Keratinocyte (primary cell): ENCODE measurements at regions not wholly inside any gene's neighbourhood (a gene's known extent, or its start where the extent isn't known, plus 50 kb on each side); places are given as distances from the start of the nearest gene placed in this dataset.

Experiments used
- DNase-seq: peaks from one replicate; pipeline ENCODE4 v3.0.0-alpha.2; 2011; ENCODE audit warnings: low read depth, missing footprints, low spot score
- FAIRE-seq: peaks from 2 replicates; lab custom pipeline; 2011; peaks lifted over from hg19 to GRCh38; lab: Jason Lieb, UNC
- H2AFZ ChIP-seq: 2 replicates; pipeline ENCODE4 v1.6.0; 2012; ENCODE audit warnings: low read length, control low read depth, inconsistent platforms; ENCODE audit not compliant: control insufficient read depth
- H3K27ac ChIP-seq: 2 replicates; pipeline ENCODE4 v1.5.1; 2011; ENCODE audit warnings: low read length; ENCODE audit not compliant: control insufficient read depth, insufficient read depth
- H3K27me3 ChIP-seq: 3 replicates; pipeline ENCODE4 v1.6.0; 2011; ENCODE audit warnings: low read length; ENCODE audit not compliant: control insufficient read depth, insufficient read depth; ENCODE audit errors: extremely low read depth
- H3K36me3 ChIP-seq, 2 experiments: 2 replicates in 1 of 2; 3 replicates in 1 of 2; pipeline ENCODE4 v1.5.1; 2011; ENCODE audit warnings: low read length in 2 of 2, mild to moderate bottlenecking in 1 of 2; ENCODE audit not compliant: control insufficient read depth in 2 of 2, insufficient read depth in 2 of 2; ENCODE audit errors: extremely low read depth in 1 of 2
- H3K4me1 ChIP-seq: 3 replicates; pipeline ENCODE4 v1.5.1; 2011; ENCODE audit warnings: low read length; ENCODE audit not compliant: control insufficient read depth, insufficient read depth; ENCODE audit errors: extremely low read depth
- H3K4me2 ChIP-seq: 3 replicates; pipeline ENCODE4 v1.6.0; 2011; ENCODE audit warnings: low read depth, low read length; ENCODE audit not compliant: control insufficient read depth, insufficient read depth; ENCODE audit errors: extremely low read depth
- H3K4me3 ChIP-seq, 3 experiments: fragments of 200-600 bp in 1 of 3; sonication (generic) in 1 of 3; 2 replicates in 2 of 3; 3 replicates in 1 of 3; pipeline ENCODE4 v1.5.1; 2011 to 2016; ENCODE audit warnings: low read length in 3 of 3, mild to moderate bottlenecking in 3 of 3, control low read depth in 2 of 3, inconsistent platforms in 1 of 3, low read depth in 1 of 3, mixed read lengths in 1 of 3, mixed run types in 1 of 3, moderate library complexity in 1 of 3; ENCODE audit not compliant: control insufficient read depth in 2 of 3, insufficient read depth in 2 of 3; ENCODE audit errors: extremely low read depth in 1 of 3
- H3K79me2 ChIP-seq: 2 replicates; pipeline ENCODE4 v1.6.0; 2012; ENCODE audit warnings: low read length; ENCODE audit not compliant: control insufficient read depth, insufficient read depth
- H3K9ac ChIP-seq: 3 replicates; pipeline ENCODE4 v1.6.0; 2011; ENCODE audit warnings: low read length; ENCODE audit not compliant: control insufficient read depth, insufficient read depth; ENCODE audit errors: extremely low read depth
- H3K9me1 ChIP-seq: 3 replicates; pipeline ENCODE4 v1.6.0; 2011; ENCODE audit warnings: low read length; ENCODE audit not compliant: control insufficient read depth, insufficient read depth; ENCODE audit errors: extremely low read depth
- H3K9me3 ChIP-seq: 2 replicates; pipeline ENCODE4 v1.5.1; 2012; ENCODE audit warnings: low read depth, low read length; ENCODE audit not compliant: control insufficient read depth
- H4K20me1 ChIP-seq: 3 replicates; pipeline ENCODE4 v1.6.0; 2011; ENCODE audit warnings: low read length; ENCODE audit not compliant: control insufficient read depth, insufficient read depth; ENCODE audit errors: extremely low read depth
- EZH2 ChIP-seq: IDR thresholded peaks from one replicate; pipeline ENCODE4 v1.6.1; 2012; ENCODE audit warnings: inconsistent platforms, mild to moderate bottlenecking, low read length, moderate library complexity
- dilution Hi-C: fragments of 300-500 bp; cut with MboI; formaldehyde crosslinking; loops from one replicate; pipeline ENCODE4 v1.7.0; 2020; ENCODE audit warnings: low sequenced_read_pairs; ENCODE audit not compliant: extremely low pct_ligation_motif_present
- TF ChIP-seq, protein P1 (sequence below), 3 experiments: IDR thresholded peaks in 1 of 3; conservative IDR thresholded peaks in 1 of 3; optimal IDR thresholded peaks in 1 of 3; 2 replicates in 2 of 3; 3 replicates in 1 of 3; pipeline versions ENCODE3 to v1.5.1; 2011; ENCODE audit warnings: low read length in 3 of 3, mild to moderate bottlenecking in 3 of 3, moderate library complexity in 2 of 3, control low read depth in 1 of 3, inconsistent platforms in 1 of 3; ENCODE audit not compliant: insufficient read depth in 2 of 3; ENCODE audit errors: extremely low read depth in 1 of 3

GRCh38 chr15:39153058-39153714 lies 427.7 kb upstream of the THBS1 start:
- DNase-seq: no peak
- no peak for TF ChIP-seq EZH2
- TF ChIP-seq, protein P1, sequence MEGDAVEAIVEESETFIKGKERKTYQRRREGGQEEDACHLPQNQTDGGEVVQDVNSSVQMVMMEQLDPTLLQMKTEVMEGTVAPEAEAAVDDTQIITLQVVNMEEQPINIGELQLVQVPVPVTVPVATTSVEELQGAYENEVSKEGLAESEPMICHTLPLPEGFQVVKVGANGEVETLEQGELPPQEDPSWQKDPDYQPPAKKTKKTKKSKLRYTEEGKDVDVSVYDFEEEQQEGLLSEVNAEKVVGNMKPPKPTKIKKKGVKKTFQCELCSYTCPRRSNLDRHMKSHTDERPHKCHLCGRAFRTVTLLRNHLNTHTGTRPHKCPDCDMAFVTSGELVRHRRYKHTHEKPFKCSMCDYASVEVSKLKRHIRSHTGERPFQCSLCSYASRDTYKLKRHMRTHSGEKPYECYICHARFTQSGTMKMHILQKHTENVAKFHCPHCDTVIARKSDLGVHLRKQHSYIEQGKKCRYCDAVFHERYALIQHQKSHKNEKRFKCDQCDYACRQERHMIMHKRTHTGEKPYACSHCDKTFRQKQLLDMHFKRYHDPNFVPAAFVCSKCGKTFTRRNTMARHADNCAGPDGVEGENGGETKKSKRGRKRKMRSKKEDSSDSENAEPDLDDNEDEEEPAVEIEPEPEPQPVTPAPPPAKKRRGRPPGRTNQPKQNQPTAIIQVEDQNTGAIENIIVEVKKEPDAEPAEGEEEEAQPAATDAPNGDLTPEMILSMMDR (optimal IDR thresholded peaks at IDR 0.05 in 1 of 3, IDR thresholded peaks at IDR 0.05 in 1 of 3, conservative IDR thresholded peaks at IDR 0.05 in 1 of 3; ENCODE audit: extremely low read depth in 1 of 3, insufficient read depth in 2 of 3, low read length in 3 of 3): no peak
- H3K36me3 ChIP-seq: no peaks in the 10 kb centered on the region
- no peaks in the 10 kb centered on the region for H3K4me1 ChIP-seq
- H3K27me3 ChIP-seq: no peaks in the 10 kb centered on the region
- dilution Hi-C loops: no loop called here
- H3K79me2 ChIP-seq: no peaks in the 10 kb centered on the region
- H3K9ac ChIP-seq: no peak overlapping the region
- H3K4me2 ChIP-seq: no peak overlapping the region
- H3K27ac ChIP-seq: no peak overlapping the region
- no peak for FAIRE-seq
- H3K4me3 ChIP-seq: no peak overlapping the region
- H3K9me1 ChIP-seq: no peaks in the 10 kb centered on the region
- H4K20me1 ChIP-seq: no peaks in the 10 kb centered on the region
- no peak overlapping the region for H2AFZ ChIP-seq
- no peaks in the 10 kb centered on the region for H3K9me3 ChIP-seq

DNA sequence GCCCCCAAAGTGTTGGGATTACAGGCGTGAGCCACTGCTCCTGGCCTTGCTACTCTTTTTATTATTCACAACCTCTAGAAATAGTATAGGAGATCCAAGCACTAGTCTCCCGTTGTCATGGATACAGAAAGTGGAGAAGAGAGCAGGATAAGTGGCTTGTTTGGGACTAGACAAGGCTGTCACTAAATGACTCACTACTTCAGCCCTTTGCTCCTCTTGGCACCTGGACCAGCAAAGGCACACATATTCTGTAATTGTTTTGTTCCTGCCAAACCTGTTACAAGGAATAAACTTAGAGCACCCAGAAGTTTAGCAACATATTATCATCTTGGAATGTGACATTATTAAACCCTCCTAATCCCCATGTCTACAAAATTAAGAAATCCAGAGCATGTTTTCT lies 427.2 kb upstream of the THBS1 start:
- no peak overlapping the region for H3K27ac ChIP-seq
- TF ChIP-seq EZH2: no peak
- TF ChIP-seq, protein P1 (optimal IDR thresholded peaks at IDR 0.05 in 1 of 3, IDR thresholded peaks at IDR 0.05 in 1 of 3, conservative IDR thresholded peaks at IDR 0.05 in 1 of 3; ENCODE audit: extremely low read depth in 1 of 3, insufficient read depth in 2 of 3, low read length in 3 of 3): no peak
- no peaks in the 10 kb centered on the region for H3K36me3 ChIP-seq
- dilution Hi-C loops: no loop called here
- H3K9me3 ChIP-seq: no peaks in the 10 kb centered on the region
- H4K20me1 ChIP-seq: no peaks in the 10 kb centered on the region
- H3K9ac ChIP-seq: no peak overlapping the region
- no peaks in the 10 kb centered on the region for H3K4me1 ChIP-seq
- H3K79me2 ChIP-seq: no peaks in the 10 kb centered on the region
- H3K4me3 ChIP-seq: no peak overlapping the region
- no peak overlapping the region for H3K4me2 ChIP-seq
- DNase-seq: no peak
- FAIRE-seq: no peak
- no peaks in the 10 kb centered on the region for H3K27me3 ChIP-seq
- H3K9me1 ChIP-seq: no peaks in the 10 kb centered on the region
- no peak overlapping the region for H2AFZ ChIP-seq
